HepG2 (cell line): ENCODE measurements at regions not wholly inside any gene's neighbourhood (a gene's known extent, or its start where the extent isn't known, plus 50 kb on each side); places are given as distances from the start of the nearest gene placed in this dataset.
"Not testable (repeated sequence)": the region's sequence is repeated elsewhere in the genome, so short reads cannot be mapped to it uniquely, and the experiment has no call there.

Experiments used
- ATAC-seq: fragments of 200-7000 bp; cut with Tn5 transposase; 3 replicates; pipeline ENCODE4 v1.9.1; 2020; ENCODE audit warnings: mild to moderate bottlenecking, moderate library complexity
- BruUV-seq: library from RNA; stranded (reverse); fragments of 400-500 nt; replicated peaks from 2 replicates; lab custom pipeline; 2021; lab: Mats Ljungman, UMichigan
- CTCF ChIA-PET: fragments of 300-600 bp; formaldehyde crosslinking; extraction: SDS; loops from one replicate; lab custom pipeline; 2021; ENCODE audit warnings: low total read pairs, inconsistent platforms, low intra/inter-chr PET ratio; lab: Yijun Ruan, JAX
- POLR2A ChIA-PET: fragments of 350-600 bp; sonication (Branson Sonifier 250); formaldehyde crosslinking; loops from one replicate; lab custom pipeline; 2020; ENCODE audit warnings: antibody characterized with exemption, inconsistent platforms; lab: Yijun Ruan, JAX
- DNase-seq: peaks from one replicate; pipeline ENCODE4 v3.0.0-alpha.2; 2015; ENCODE audit warnings: low spot score
- FAIRE-seq: peaks from 3 replicates; lab custom pipeline; 2011; peaks lifted over from hg19 to GRCh38; lab: Jason Lieb, UNC
- H2AFZ ChIP-seq: one replicate; pipeline ENCODE4 v1.6.1; 2011; ENCODE audit warnings: low read length, inconsistent platforms
- H3K27ac ChIP-seq: fragments of 300-600 bp; 3 replicates; pipeline ENCODE4 v1.8.0; 2011; ENCODE audit warnings: mixed run types, mild to moderate bottlenecking, mixed read lengths, low read length, inconsistent platforms; ENCODE audit not compliant: insufficient read depth; ENCODE audit errors: extremely low read length
- H3K27me3 ChIP-seq, 2 experiments: fragments of 200-600 bp in 1 of 2; 2 replicates in 1 of 2; 3 replicates in 1 of 2; pipeline versions ENCODE4 v1.6.0 to v1.8.0; 2011; ENCODE audit warnings: low read length in 2 of 2, mild to moderate bottlenecking in 2 of 2, moderate library complexity in 2 of 2, inconsistent platforms in 1 of 2; ENCODE audit not compliant: insufficient read depth in 2 of 2, control insufficient read depth in 1 of 2
- H3K36me3 ChIP-seq, 2 experiments: fragments of 200-600 bp in 1 of 2; replicated peaks in 1 of 2; 2 replicates in 1 of 2; 3 replicates in 1 of 2; pipeline versions ENCODE4 v1.5.1 to v1.8.0; 2011; ENCODE audit warnings: low read length in 2 of 2, inconsistent platforms in 1 of 2; ENCODE audit not compliant: insufficient read depth in 2 of 2, control insufficient read depth in 1 of 2
- H3K4me1 ChIP-seq: 2 replicates; pipeline ENCODE4 v1.5.1; 2012; ENCODE audit warnings: low read length, inconsistent platforms; ENCODE audit not compliant: insufficient read depth
- H3K4me2 ChIP-seq: 2 replicates; pipeline ENCODE4 v1.6.0; 2011; ENCODE audit warnings: low read depth, low read length, inconsistent platforms
- H3K4me3 ChIP-seq, 3 experiments: fragments of 200-600 bp in 1 of 3; sonication (generic), shearing (Covaris generic) in 1 of 3; replicated peaks in 1 of 3; 2 replicates each; pipeline ENCODE4 v1.5.1; 2011 to 2016; ENCODE audit warnings: low read length in 3 of 3, inconsistent platforms in 2 of 3, low read depth in 2 of 3, mild to moderate bottlenecking in 2 of 3, control low read depth in 1 of 3, mixed read lengths in 1 of 3; ENCODE audit not compliant: insufficient read depth in 1 of 3
- H3K79me2 ChIP-seq: one replicate; pipeline ENCODE4 v1.6.1; 2011; ENCODE audit warnings: low read length, inconsistent platforms; ENCODE audit not compliant: insufficient read depth
- H3K9ac ChIP-seq: 2 replicates; pipeline ENCODE4 v1.6.0; 2011; ENCODE audit warnings: mild to moderate bottlenecking, low read depth, low read length, inconsistent platforms; ENCODE audit not compliant: insufficient read depth
- H3K9me3 ChIP-seq: 2 replicates; pipeline ENCODE4 v1.5.1; 2012; ENCODE audit warnings: mild to moderate bottlenecking, low read length
- H4K20me1 ChIP-seq: 2 replicates; pipeline ENCODE4 v1.6.0; 2011; ENCODE audit warnings: inconsistent platforms, mild to moderate bottlenecking, low read length, moderate library complexity; ENCODE audit not compliant: insufficient read depth
- BORCS8-MEF2B ChIP-seq: sonication (generic); formaldehyde crosslinking; IDR thresholded peaks from 2 replicates; pipeline ENCODE4 v1.8.0; 2022; ENCODE audit warnings: mild to moderate bottlenecking, missing genetic modification reagents
- ELF1 ChIP-seq: sonication (generic); formaldehyde crosslinking; IDR thresholded peaks from 2 replicates; pipeline ENCODE4 v1.4.0; 2020; ENCODE audit warnings: missing genetic modification reagents
- FOSL1 ChIP-seq: sonication (generic); formaldehyde crosslinking; IDR thresholded peaks from 2 replicates; pipeline ENCODE4 v1.9.0; 2021; ENCODE audit warnings: missing genetic modification reagents, borderline replicate concordance
- PAWR ChIP-seq: sonication (generic); formaldehyde crosslinking; IDR thresholded peaks from 2 replicates; pipeline ENCODE4 v1.4.0; 2020; ENCODE audit warnings: missing genetic modification reagents, mild to moderate bottlenecking, borderline replicate concordance
- PPARG ChIP-seq: conservative IDR thresholded peaks from 2 replicates; pipeline ENCODE4 v1.6.1; 2016; ENCODE audit warnings: missing biosample characterization, missing genetic modification reagents
- RAD51 ChIP-seq: fragments of 450-650 bp; IDR thresholded peaks from 2 replicates; pipeline ENCODE4 v1.6.1; 2016; ENCODE audit warnings: borderline replicate concordance
- RBM22 ChIP-seq: fragments of 200-400 bp; formaldehyde crosslinking; optimal IDR thresholded peaks from 2 replicates; pipeline ENCODE3; 2017; ENCODE audit warnings: mild to moderate bottlenecking, low read length, moderate library complexity
- ZNF350 ChIP-seq: sonication (generic); formaldehyde crosslinking; IDR thresholded peaks from 2 replicates; pipeline ENCODE4 v1.4.0; 2020; ENCODE audit warnings: mild to moderate bottlenecking, low read depth, missing genetic modification reagents, borderline replicate concordance
- ZNF503 ChIP-seq: sonication (generic); formaldehyde crosslinking; IDR thresholded peaks from 2 replicates; pipeline ENCODE4 v1.4.0; 2020; ENCODE audit warnings: missing genetic modification reagents
- ZNF768 ChIP-seq: sonication (generic); formaldehyde crosslinking; IDR thresholded peaks from 2 replicates; pipeline ENCODE4 v1.4.0; 2020; ENCODE audit warnings: missing genetic modification reagents
- ZNF891 ChIP-seq: sonication (generic); formaldehyde crosslinking; IDR thresholded peaks from 2 replicates; pipeline ENCODE4 v1.5.0; 2020; ENCODE audit warnings: mild to moderate bottlenecking, missing genetic modification reagents
- WGBS: methylation state at CpG from one replicate; pipeline ENCODE4 v1.1.6; 2017; ENCODE audit warnings: low lambda C conversion rate; 5-methylcytosine and 5-hydroxymethylcytosine counted together
- in situ Hi-C: cut with HindIII; loops from 2 replicates; pipeline ENCODE4 v1.10.0; 2017; ENCODE audit warnings: low pct_unique_long_range_greater_than_20kb; ENCODE audit not compliant: extremely low pct_ligation_motif_present
- intact Hi-C: fragments of 100-400 bp; cut with micrococcal nuclease; formaldehyde crosslinking; loops from one replicate; pipeline ENCODE4 v1.10.0; 2022; ENCODE audit not compliant: unreplicated experiment
- TF ChIP-seq, protein P1 (sequence below): sonication (generic); formaldehyde crosslinking; IDR thresholded peaks from 2 replicates; pipeline ENCODE4 v1.5.0; 2020; ENCODE audit warnings: missing genetic modification reagents, mild to moderate bottlenecking, borderline replicate concordance

- H4K20me1 ChIP-seq, H3K79me2 ChIP-seq, H2AFZ ChIP-seq, BruUV-seq, H3K4me2 ChIP-seq, ATAC-seq, H3K27ac ChIP-seq, FAIRE-seq, intact Hi-C loops, POLR2A ChIA-PET, H3K4me3 ChIP-seq, DNase-seq, CTCF ChIA-PET, H3K9me3 ChIP-seq, H3K27me3 ChIP-seq, H3K9ac ChIP-seq, H3K36me3 ChIP-seq, H3K4me1 ChIP-seq: not testable (repeated sequence)
- 8% methylated on average over 8 of the region's 8 CpGs for WGBS
- in situ Hi-C loops: loop anchor here (10.0 kb wide), 1 partner anchor 64 kb away; no protein-coding TSS in a partner anchor
Observed at GRCh38 chr7:35978816-35979640, 174.0 kb upstream of the EEPD1 start.

- no peak for FAIRE-seq
- ATAC-seq: no peak
- H4K20me1 ChIP-seq: no peaks in the 10 kb centered on the region
- DNase-seq: no peak
- ChIA-PET POLR2A (no interaction called here), CTCF (no interaction called here)
- intact Hi-C loops (loop anchor here (10.0 kb wide), 1 partner anchor 102 kb away; no protein-coding TSS in a partner anchor), in situ Hi-C loops (no loop called here)
- no peak overlapping the region for H3K4me2 ChIP-seq
- H3K27me3 ChIP-seq: peaks cover 0 to 13% of the 10 kb centered on the region in 2 experiments; a peak in 2 of 5 replicates
- no peaks in the 10 kb centered on the region for H3K9me3 ChIP-seq
- WGBS: 33% methylated on average over 4 of the region's 27 CpGs
- BruUV-seq: no TSS peak
- H3K9ac ChIP-seq: no peak overlapping the region
- no peak overlapping the region for H3K4me3 ChIP-seq
- H3K36me3 ChIP-seq: no peaks in the 10 kb centered on the region
- no peak overlapping the region for H3K27ac ChIP-seq
- H3K79me2 ChIP-seq: no peaks in the 10 kb centered on the region
- no peak overlapping the region for H2AFZ ChIP-seq
- H3K4me1 ChIP-seq: peaks cover 5% of the 10 kb centered on the region; the same call in 1 of the 2 replicates
- TF ChIP-seq PAWR (CRISPR knock-in tag): no peak
- no peak for TF ChIP-seq PPARG (CRISPR knock-in tag)
- TF ChIP-seq ZNF768 (CRISPR knock-in tag): no peak
- TF ChIP-seq RBM22: no peak
- no peak for TF ChIP-seq ZNF350 (CRISPR knock-in tag)
- no peak for TF ChIP-seq FOSL1 (CRISPR knock-in tag)
- TF ChIP-seq, protein P1, sequence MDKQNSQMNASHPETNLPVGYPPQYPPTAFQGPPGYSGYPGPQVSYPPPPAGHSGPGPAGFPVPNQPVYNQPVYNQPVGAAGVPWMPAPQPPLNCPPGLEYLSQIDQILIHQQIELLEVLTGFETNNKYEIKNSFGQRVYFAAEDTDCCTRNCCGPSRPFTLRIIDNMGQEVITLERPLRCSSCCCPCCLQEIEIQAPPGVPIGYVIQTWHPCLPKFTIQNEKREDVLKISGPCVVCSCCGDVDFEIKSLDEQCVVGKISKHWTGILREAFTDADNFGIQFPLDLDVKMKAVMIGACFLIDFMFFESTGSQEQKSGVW (CRISPR knock-in tag): no peak
- TF ChIP-seq BORCS8-MEF2B (CRISPR knock-in tag): no peak
- no peak for TF ChIP-seq RAD51
- TF ChIP-seq ZNF891 (CRISPR knock-in tag): no peak
- TF ChIP-seq ZNF503 (CRISPR knock-in tag): no peak
- TF ChIP-seq ELF1 (CRISPR knock-in tag): no peak
Observed at GRCh38 chr7:35982600-35982999, 170.5 kb upstream of the EEPD1 start.
